Hypothalamus (tissue), 51 donors: ENCODE measurements at regions not wholly inside any gene's neighbourhood (a gene's known extent, or its start where the extent isn't known, plus 50 kb on each side); places are given as distances from the start of the nearest gene placed in this dataset.

Experiments
- DNase-seq, 51 donors: peaks; one replicate each; lab custom pipeline; 2025; lab: John Stamatoyannopoulos, UW

GRCh38 chr18:10111944-10112343 is 198.1 kb downstream of the VAPA start:
- DNase-seq, result no peak

DNA sequence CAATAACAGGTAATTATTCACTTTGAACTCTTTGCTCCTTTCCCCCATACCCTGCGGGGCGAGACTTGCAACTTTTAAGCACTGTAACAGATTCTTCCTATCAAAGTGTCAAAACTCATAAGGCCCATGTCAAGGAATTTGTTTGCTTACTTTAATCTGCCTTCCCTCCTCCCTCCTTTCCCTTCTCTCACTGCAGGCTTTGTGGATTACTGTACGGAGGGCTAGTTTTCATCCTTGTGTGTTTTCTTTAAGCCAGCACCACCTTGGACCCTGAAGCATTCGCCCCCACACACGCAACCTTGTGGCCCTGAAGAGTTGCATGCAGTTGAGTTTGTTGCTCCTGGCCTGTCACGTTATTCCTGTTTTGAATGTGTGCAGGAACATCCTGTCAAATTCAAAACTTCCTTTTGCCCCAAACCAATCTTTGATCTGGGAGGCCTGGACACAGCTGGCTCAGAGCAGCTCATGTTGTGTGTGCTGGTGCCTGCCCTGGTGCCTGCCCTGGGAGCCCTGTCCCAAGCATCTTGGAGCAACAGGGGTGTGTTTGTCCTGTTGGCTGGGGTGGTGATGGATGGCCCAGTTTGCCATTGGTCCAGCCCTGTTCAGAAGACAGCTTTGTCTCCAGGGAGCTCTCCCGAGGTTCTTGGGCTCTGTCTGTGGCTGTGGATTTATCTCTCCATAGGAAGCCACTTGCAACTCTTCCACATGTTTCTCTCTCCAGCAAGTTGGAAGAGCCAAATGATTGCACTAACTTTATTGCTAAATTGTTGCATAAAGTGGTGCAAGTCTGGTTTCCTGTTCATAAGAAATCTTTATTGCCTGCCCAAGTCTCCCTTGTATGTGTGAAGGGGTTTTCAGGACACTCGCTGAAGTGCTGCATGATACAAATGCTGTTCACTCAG is 199.6 kb downstream of the VAPA start:
- DNase-seq, result no peak

DNA sequence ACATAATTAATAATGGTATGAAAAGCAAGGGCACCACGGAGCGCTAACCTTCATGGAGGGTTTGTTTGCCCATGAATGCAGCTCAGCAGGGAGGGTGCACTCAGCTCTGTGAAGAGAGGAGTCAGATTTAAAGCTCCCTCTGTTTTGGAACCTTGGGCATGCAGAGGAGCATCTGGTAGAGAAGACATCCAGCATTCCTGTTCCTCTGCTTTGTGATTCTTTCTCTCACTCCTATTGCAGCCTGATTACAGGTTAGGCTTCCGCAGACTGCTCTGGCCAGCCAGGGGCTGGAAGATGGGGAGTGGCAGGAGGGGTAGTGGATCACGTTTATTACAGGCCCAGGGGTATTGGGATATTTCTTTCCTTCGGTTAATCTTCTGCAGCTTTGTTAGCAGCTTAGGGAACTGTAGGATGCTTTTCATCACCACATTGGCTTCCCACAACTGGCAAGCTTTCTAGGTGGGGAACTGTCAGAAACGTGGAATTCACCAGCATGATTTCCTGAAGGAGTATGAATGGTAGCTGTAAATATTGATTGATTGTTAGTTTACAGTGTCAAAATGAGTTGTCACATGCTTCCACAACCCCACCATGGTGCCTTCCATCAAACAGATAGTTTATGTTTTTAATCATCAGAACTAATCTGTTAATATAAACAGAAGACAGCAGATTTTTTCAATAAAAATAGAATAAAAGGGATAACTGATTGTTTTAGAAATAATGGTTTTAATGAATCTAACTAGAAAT is 201.1 kb downstream of the VAPA start:
- DNase-seq, result no peak

GRCh38 chr18:10116574-10116973 is 202.8 kb downstream of the VAPA start:
- DNase-seq, result no peak

DNA sequence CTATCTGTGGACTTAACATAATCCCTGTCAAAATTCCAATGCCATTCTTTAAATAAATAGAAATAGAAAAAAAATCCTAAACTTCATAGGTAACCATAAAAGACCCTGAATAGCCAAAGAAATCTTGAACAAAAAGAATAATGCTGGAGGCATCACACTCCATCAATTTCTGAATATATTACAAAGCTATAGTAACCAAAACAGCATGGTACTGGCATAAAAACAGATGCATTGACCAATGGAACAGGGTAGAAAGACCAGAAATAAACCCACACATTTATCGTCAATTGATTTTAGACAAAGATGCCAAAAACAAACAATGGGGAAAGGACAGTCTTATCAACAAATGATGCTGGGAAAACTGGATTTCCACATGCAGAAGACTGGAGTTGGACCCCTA is 205.7 kb downstream of the VAPA start:
- no peak for DNase-seq

DNA sequence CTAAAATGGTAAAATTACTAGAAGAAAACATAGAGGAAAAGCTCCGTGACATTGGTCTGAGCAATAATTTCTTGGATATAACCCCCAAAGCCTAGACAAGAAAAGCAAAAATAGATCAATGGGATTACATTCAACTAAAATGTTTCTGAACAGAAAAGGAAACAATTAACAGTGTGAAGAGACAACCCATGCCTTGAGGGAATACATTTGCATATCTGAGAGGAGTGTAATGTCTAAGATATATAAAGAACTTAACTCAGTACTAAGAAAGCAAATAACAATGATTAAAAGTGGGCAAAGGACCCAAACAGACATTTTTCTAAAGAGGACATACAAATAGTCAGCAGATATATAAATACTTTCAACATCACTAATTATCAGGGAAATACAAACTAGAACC is 206.2 kb downstream of the VAPA start:
- DNase-seq, result no peak

GRCh38 chr18:10120622-10121021 is 206.8 kb downstream of the VAPA start:
- no peak for DNase-seq

DNA sequence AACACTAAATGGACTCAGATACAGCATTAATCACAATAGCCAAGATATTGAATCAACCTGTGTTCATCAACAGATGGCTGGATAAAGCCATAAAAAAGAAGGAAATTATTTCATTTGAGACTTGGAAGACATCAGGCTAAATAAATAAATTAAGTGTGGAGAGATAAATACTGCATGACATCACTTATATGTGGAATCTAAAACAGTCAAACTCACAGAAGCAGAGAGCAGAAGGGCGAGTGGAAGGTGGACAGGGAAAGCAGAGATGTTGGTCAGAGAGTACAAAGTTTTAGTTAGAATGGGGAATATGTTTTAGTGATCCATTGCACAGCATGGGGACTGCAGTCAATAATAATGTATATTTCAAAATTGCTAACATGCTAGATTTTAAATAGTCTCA is 207.2 kb downstream of the VAPA start:
- DNase-seq, result no peak

DNA sequence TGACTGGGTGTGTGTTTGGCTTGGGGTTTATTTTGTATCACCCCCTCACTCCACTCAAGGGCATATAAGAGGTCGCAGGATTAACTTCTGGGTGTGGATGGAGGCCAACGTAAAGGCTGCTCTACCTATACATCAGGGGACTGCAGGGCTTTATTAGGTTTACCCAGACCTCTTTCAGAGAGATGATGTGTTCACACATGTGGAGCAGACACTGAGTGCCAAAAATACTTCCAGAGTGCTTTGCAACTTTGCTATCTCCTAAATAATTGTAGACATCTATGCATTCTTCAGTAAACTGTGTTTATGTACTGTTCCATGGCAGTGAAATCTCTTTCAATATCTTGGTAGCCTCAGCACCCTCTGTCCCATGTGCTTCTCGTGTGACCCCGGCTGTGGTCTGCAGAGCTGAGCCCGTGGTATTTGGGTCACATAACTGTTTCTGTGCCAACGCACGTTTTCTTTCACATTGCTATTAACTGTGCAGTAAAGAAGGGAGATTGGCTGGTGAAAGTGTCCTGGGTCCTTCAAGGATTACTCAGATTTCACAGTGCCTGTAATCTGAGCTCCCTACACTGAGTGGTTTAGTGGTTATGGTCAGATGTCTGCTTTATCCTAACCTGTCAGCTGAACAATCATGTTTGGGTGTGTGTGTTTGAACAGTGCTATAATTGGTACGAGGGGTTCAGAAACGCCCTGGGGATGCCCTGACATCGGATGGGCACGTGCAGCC is 208.1 kb downstream of the VAPA start:
- DNase-seq, result no peak

DNA sequence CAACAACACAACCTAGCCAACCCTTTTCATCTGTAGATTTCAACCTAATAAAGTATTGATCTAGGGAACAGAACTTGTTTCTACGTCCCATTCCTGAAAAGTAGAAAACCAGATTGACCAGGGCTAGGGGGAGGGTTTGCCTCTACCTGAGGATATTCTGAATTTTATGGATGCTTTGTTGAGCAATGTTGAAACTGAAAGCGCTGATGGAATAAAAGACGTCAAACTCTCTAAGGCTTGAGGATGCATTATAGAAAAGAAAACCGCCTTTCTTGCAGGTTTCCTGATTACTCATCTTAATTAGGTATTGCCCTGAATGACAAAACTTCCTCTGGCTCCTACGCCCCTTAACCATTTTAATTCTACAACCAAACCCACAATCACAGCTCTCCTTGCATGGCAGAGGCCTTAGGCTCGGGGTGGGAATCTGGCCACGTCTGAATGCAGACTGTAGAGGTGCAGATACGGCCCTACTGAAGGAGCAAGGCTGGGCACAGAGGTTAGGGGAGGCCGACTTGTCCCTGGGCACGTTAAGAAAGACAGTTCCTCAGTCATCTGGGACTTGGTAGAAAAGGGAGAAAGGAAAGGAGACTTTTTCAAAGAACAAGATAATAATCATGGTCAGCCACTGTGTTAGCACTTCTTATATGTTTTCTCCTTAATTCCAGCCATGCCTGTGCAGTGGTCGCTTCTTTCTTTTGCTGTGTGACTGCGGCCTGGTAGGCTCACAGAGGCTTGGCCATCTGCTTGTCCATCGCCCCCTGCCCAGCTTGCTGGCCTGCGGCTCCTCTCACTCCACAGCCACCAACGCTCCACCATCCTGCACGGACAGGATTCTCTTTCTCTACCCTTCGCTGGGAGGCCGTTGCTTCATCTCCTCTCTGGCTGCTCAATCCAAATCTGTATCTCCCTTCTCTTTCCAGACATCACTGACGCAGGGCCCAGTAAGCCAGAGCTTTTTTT is 209.5 kb downstream of the VAPA start:
- DNase-seq, result no peak

GRCh38 chr18:10124071-10124470 is 210.3 kb downstream of the VAPA start:
- no peak for DNase-seq

- DNase-seq, result no peak
These were observed 210.7 kb downstream of the VAPA start for GRCh38 chr18:10124557-10124956.

GRCh38 chr18:10124967-10125366 is 211.2 kb downstream of the VAPA start:
- DNase-seq, result no peak

DNA sequence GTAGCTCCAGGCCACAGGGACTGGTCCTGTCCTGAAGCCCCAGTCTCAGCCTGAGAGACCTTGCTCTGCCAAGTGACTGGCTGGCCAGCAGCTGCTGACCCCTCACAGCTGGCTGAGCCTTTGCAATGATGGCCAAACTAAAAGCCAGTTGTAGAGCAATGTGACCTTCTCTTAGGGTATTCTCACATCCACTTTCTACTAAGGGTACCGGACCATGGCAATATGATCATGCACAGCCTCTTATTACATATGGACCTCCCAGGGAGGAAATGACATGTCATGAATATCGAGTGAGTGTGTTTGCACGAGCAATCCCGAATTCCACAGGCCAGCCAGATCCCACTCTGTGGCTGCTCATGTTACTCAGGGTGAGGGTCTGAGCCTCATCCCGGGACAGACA is 213.9 kb downstream of the VAPA start:
- DNase-seq, result no peak

DNA sequence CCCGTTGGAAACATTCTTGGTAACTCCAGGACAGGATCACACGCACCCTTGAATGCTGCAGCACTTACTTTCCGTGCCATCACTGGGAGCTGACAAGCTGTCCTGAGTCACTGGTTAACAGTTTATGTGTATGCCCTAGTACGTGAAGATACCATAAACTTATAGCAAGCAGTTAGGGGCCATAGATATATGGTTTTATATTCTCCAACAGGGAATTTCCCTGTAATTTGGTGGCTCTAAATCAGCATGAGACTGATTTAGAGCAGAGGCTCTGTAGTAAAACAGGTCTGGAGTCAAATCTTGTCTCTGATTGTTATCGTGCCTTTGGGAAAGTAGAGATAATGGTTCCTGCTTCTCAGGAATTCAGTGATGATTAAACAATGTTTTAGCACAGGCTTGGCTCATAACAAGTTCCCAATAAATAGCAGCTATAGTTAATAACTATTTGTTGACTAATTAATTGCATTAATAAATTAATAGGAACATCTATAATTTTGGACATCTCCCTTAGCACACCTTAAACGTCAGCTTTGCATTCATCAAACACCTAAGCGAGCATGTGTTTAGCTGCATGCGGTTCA is 215.2 kb downstream of the VAPA start:
- no peak for DNase-seq

- DNase-seq, result no peak
These were observed 216.8 kb downstream of the VAPA start for GRCh38 chr18:10130606-10131005.

GRCh38 chr18:10131081-10131459 is 217.3 kb downstream of the VAPA start:
- no peak for DNase-seq

DNA sequence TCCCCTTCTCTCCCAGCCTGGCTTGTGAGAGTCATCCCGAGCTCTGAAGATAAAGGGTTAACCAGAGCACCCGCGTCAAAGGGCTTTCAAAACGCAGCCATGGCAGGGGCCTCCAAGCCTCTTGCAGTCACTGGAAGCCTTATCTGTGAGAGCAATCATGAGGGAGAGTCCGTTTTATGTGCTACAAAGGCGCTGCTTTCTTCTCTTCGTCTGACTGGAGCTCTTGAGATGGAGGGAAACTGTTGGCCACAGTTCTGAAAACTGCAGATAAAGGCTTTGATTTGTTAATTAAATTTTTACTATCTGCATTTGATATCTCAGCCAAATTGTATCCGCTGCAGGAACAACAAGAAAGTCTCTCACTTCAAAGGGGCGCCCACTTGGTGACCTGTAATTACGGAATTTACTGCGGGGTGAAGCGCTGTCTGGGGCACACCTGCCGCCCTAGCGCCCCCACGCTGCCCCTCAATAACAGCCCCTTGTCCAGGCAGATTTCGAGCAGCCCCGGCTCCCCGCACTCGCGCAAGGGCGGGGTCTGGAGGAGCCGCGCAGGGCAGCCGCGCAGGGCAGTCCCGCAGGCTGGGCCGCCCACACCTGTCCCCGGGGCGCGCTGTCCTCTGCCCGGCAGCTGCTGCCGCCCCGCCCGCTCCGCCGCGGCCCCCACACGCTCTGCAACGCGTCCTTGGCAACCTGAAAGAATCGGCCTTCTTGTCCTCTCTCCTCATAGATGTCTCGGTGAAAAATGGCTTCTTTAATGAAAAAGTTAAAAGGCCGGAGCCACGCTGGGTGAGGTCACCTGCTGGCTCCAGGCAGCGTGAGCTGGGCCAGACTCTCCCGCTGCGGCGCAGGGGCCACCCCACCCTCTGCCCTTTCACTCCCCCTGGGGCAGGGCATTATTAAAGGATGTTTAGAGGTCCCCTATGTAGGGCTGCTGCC is 217.9 kb downstream of the VAPA start:
- DNase-seq, result peak in 19 of 51 donors; percentile 8 to 52 (median 21)

DNA sequence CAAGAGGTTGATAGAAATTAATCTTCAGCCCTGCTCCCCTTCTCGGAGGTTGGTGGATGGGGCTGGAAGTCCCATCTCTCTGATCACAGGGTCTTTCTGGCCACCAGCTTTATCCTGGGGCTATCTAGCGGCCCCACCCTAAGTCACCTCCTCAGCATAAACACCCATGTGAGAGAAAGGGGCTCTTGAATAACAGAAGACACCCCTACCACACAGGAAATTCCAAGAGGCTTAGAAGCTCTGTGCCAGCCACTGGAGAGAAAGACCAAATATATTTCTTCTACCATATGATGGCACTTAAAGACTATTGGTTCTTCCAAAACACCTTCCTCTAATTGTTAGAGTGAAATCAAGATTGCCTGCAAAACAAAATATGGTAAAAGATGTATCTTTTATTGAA is 219.7 kb downstream of the VAPA start:
- no peak for DNase-seq
